ENCODE measurements at regions not wholly inside any gene's neighbourhood (a gene's known extent, or its start where the extent isn't known, plus 50 kb on each side); places are given as distances from the start of the nearest gene placed in this dataset.

GRCh38 chr1:25066731-25067517, 136.8 kb upstream of the RUNX3 start:
- H4K20me1 ChIP-seq (ENCODE audit: insufficient read depth) = no peaks in the 10 kb centered on the region
- no peak overlapping the region for H3K27ac ChIP-seq (ENCODE audit: low read length)
- no peaks in the 10 kb centered on the region for H3K36me3 ChIP-seq (ENCODE audit: insufficient read depth, low read length)
- H3F3A ChIP-seq (ENCODE audit: insufficient read depth, low read length, poor library complexity, severe bottlenecking) = no peaks in the 10 kb centered on the region
- H3K27me3 ChIP-seq (ENCODE audit: insufficient read depth, low read depth, low read length) = no peaks in the 10 kb centered on the region
- H3K4me3 ChIP-seq (ENCODE audit: low read length) = no peak overlapping the region
- no peak for TF ChIP-seq TAF1 (IDR thresholded peaks at IDR 0.05; ENCODE audit: low read depth)
- no peak for TF ChIP-seq REST (IDR thresholded peaks at IDR 0.05; ENCODE audit: borderline replicate concordance)
- no peak for TF ChIP-seq POLR2AphosphoS5 (IDR thresholded peaks at IDR 0.05)
- no peak for TF ChIP-seq EZH2 (IDR thresholded peaks at IDR 0.05; ENCODE audit: borderline replicate concordance, insufficient read depth, low read length, poor library complexity, severe bottlenecking)
- TF ChIP-seq SMC3 (conservative IDR thresholded peaks at IDR 0.05; ENCODE audit: poor library complexity) = no peak
- no peak for TF ChIP-seq MXI1 (conservative IDR thresholded peaks at IDR 0.05; ENCODE audit: poor library complexity, severe bottlenecking)
- TF ChIP-seq CTCF (IDR thresholded peaks at IDR 0.05; ENCODE audit: poor library complexity, severe bottlenecking) = no peak
- no peak for TF ChIP-seq EP300 (conservative IDR thresholded peaks at IDR 0.05; ENCODE audit: poor library complexity, severe bottlenecking)
- no peak for TF ChIP-seq RAD21 (conservative IDR thresholded peaks at IDR 0.05)
- H3K9me3 ChIP-seq (ENCODE audit: low read length) = no peaks in the 10 kb centered on the region
- no peak overlapping the region for H2AFZ ChIP-seq (ENCODE audit: low read depth, low read length)
- no peaks in the 10 kb centered on the region for H3K79me2 ChIP-seq (replicated peaks; ENCODE audit: insufficient read depth, low read length)
- no peak overlapping the region for H3K4me2 ChIP-seq (ENCODE audit: low read length)
- no peaks in the 10 kb centered on the region for H3K9me2 ChIP-seq (ENCODE audit: insufficient read depth, low read length)
- no peak overlapping the region for H3K9ac ChIP-seq (ENCODE audit: low read length)

GRCh38 chr1:25066256-25066655, 136.2 kb upstream of the RUNX3 start:
- TF ChIP-seq MXI1 (conservative IDR thresholded peaks at IDR 0.05; ENCODE audit: poor library complexity, severe bottlenecking) (no peak), CTCF (IDR thresholded peaks at IDR 0.05; ENCODE audit: poor library complexity, severe bottlenecking) (no peak), SMC3 (conservative IDR thresholded peaks at IDR 0.05; ENCODE audit: poor library complexity) (no peak), EZH2 (IDR thresholded peaks at IDR 0.05; ENCODE audit: borderline replicate concordance, insufficient read depth, low read length, poor library complexity, severe bottlenecking) (no peak), RAD21 (conservative IDR thresholded peaks at IDR 0.05) (no peak)
- no peak overlapping the region for H3K27ac ChIP-seq (ENCODE audit: low read length)
- H3F3A ChIP-seq (ENCODE audit: insufficient read depth, low read length, poor library complexity, severe bottlenecking) = no peaks in the 10 kb centered on the region
- no peaks in the 10 kb centered on the region for H3K9me2 ChIP-seq (ENCODE audit: insufficient read depth, low read length)
- no peaks in the 10 kb centered on the region for H3K36me3 ChIP-seq (ENCODE audit: insufficient read depth, low read length)
- no peak overlapping the region for H2AFZ ChIP-seq (ENCODE audit: low read depth, low read length)
- H3K79me2 ChIP-seq (replicated peaks; ENCODE audit: insufficient read depth, low read length) = no peaks in the 10 kb centered on the region
- no peak overlapping the region for H3K9ac ChIP-seq (ENCODE audit: low read length)
- H4K20me1 ChIP-seq (ENCODE audit: insufficient read depth) = no peaks in the 10 kb centered on the region
- H3K4me3 ChIP-seq (ENCODE audit: low read length) = no peak overlapping the region
- no peaks in the 10 kb centered on the region for H3K9me3 ChIP-seq (ENCODE audit: low read length)
- H3K27me3 ChIP-seq (ENCODE audit: insufficient read depth, low read depth, low read length) = no peaks in the 10 kb centered on the region
- H3K4me2 ChIP-seq (ENCODE audit: low read length) = no peak overlapping the region
